KG1 (cell line): ENCODE measurements at regions not wholly inside any gene's neighbourhood (a gene's known extent, or its start where the extent isn't known, plus 50 kb on each side); places are given as distances from the start of the nearest gene placed in this dataset.
"Not testable (repeated sequence)": the region's sequence is repeated elsewhere in the genome, so short reads cannot be mapped to it uniquely, and the experiment has no call there.

Experiments used
- DNase-seq: peaks from one replicate; lab custom pipeline; 2025; lab: John Stamatoyannopoulos, UW

- DNase-seq = no peak
Observed at GRCh38 chr2:7525746-7526145, 608.5 kb downstream of the RNF144A start.

- no peak for DNase-seq
Observed at GRCh38 chr2:7527165-7527722, 610.0 kb downstream of the RNF144A start.

GRCh38 chr2:7530001-7530400, 612.8 kb downstream of the RNF144A start:
- no peak for DNase-seq

DNA sequence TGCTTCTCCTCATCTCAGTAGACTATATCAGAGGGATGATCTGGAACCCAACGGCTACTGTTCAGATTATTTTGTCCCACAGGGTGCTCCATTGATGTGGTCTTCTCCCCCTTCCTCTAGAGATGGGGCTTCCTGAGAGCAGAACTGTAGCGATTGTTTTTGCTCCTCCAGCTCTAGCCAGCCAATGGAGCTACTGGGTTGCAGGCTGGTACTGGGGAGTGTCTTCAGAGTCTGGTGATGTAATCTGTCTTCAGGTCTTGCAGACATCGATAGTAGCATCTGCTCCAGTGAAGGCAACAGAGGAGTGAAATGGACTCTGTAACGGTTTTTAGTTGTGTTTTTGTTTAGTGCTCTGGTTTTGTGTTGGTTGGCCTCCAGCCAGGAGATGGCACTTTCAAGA, 621.9 kb downstream of the RNF144A start:
- no peak for DNase-seq

- DNase-seq = no peak
Observed at GRCh38 chr2:7539760-7540159, 622.5 kb downstream of the RNF144A start.

- DNase-seq = no peak
Observed at GRCh38 chr2:7552825-7553570, 635.8 kb downstream of the RNF144A start.

DNA sequence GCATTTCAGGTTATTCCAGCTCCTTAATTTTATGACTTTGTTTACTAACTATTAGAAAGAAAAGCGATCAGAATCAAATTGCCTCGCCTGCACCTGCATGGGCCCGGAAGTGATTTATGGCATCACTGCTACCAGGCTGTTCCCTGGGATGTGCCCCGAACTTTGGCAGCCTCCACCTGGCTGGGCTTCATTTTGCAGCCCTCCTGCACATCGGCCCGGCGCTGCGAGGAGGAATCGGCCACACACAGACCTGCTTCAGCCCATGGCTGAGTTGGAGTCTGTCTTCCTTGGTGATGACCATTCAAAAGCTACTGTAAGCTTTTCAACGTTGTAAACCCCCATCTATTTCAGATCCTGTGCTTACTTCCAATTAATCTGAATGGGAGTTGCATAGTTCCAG, 638.0 kb downstream of the RNF144A start:
- no peak for DNase-seq

DNA sequence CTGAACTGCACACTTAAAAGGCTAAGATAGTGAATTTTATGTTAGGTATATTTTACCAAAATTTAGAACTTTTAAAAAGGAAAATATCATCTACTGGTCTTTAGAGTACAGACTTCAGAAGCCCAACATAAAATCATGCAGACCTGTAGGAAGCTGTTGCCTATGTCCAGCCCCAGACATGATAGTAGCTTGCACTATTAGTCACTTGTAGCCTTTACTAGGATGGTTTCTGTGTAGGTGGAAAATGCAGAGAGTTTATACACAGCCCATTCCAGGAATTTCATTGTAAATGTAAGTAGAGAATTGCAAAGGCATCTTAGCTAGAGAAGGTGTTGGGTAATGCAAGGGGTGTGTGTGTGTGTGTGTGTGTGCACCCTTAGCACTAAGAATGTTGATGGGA, 640.2 kb downstream of the RNF144A start:
- DNase-seq = no peak

DNA sequence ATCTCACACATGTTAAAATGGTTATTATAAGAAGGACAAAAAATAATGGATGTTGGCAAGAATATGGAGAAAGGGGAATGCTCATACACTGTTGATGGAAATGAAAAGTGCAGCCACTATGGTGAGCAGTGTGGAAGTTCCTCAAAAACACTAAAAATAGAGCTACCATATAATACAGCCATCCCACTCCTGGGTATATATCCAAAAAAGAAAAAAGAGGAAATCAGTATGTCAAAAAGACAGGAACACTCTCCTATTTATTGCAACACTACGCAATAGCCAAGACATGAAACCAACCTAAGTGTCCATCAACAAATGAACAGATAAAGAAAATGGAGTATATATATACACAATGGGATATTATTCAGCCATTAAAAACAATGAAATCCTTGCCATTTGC, 642.6 kb downstream of the RNF144A start:
- DNase-seq = no peak

GRCh38 chr2:7566382-7566881, 649.2 kb downstream of the RNF144A start:
- DNase-seq = no peak

- not testable (repeated sequence) for DNase-seq
Observed at GRCh38 chr2:7567116-7567515, 649.9 kb downstream of the RNF144A start.

DNA sequence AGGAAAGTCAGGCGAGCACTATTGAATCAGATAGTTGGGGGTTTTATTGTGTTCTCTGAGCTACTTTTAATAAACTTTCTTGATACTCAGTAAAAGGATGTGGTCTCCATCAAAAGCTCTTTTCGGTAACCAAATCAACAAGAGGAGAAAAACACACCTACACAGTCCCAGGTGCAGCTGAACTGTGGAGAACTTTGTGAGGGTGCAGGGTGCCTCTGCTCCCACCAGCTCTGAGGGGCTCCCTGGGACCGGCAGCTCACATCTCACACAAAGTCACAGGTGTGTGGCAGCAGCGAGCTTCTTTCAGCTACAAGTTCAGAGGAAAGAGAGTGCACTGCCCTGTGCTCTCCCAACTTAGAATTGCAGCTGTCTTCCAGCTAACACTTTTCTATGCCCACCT, 650.4 kb downstream of the RNF144A start:
- no peak for DNase-seq

GRCh38 chr2:7570247-7570646, 653.0 kb downstream of the RNF144A start:
- DNase-seq = no peak

DNA sequence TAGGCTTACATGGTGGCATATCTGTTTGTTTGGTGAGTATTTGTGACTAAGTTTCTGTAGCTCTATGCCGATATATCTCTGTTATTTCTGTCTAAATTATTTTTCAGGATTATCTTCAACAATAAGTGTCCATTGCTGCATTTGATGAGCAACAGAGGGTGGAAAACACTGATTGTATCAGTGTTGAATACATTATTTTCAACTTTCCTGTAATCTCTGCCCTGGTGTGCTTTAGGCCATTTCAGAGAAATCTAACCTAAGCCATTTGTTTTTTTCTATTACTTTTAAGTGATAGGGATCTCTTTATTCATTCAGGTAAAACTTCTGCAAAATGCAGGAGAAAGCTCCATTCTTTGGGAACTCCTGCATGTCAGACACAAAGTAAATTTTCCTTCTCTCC, 654.5 kb downstream of the RNF144A start:
- no peak for DNase-seq

DNA sequence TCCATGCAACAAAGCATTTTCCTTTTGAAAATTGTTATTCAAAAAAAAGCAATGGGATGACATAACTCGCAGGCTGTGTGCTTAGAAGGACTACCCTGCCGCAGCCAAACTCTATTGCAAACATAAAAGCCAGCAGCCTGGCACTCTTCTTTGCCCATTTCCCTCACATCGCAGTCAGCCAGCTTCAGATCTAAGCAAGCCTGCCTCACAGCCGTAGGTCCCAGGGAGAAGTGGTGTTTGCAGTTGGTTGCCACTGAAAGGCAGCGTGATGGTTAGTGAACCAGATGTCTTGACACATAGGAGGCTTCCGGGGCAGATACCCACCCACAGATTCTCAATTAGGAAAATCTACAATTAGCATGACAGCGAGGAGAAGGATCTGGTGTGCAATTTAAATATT, 655.2 kb downstream of the RNF144A start:
- no peak for DNase-seq

DNA sequence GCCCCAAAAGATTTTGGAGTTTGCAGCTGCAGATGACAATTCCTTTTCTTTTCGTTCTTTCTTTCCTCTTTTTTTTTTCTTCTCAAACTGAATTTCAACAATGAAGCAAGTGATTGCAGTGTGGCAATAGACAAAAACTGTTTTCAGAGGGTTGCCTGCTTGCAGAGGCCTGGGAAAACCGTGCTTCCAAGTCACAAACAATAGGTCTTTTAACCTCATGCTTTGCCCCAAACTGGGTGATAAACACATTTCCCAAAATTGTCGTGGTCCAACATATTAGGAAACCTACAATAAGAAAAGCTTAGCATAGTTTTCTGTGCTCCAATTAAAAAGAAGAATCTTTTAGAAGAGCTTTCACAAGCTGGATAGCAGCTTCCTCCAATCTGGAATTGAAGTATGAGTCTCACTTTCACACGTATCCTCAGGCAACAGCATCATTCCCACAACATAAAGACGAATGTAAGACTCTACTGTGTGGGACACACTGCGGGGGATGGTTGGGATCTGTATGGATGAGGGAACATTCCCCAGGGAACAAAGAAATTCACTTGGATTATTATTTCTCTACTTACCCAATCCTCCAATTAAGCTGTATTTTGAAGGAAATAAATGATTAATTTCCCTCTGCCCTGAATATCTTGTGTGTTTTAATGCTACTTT, 656.1 kb downstream of the RNF144A start:
- DNase-seq = no peak

DNA sequence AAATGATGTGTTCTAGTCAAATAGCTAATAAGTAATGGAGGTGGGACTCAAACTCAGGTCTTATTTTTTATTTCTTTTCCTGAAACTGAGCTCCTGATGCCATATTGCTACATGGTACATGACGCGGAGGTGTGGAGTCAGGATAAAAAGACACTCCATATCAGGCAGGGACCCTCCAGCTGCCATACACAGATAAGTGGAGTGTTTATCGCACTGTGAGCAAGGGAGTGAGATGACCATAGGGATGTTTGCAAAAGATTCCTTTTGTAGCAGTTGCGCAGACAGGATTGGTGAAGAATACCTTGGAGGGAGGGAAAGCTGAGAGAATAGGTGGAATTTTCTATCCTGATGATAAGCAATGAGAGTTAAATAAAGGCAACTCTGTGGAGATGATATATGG, 657.2 kb downstream of the RNF144A start:
- no peak for DNase-seq

DNA sequence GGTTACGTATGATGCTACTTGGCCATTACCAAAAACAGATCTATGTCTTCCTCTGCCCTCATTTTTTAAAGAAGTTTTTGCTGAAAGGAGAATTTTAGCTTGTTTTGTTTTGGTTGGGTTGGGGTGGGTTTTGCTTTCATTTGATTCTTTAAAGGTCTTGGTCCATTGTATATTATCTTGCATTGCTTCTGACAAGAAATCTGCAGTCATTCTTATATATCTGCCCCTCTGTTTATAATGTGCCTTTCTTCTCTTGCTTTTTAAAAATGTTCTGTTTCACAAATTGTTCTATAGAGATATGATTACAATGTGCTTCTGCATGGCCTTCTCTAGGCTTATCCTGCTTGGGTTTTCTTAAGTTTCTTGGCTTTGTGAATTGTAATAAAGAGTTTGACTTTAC, 660.6 kb downstream of the RNF144A start:
- DNase-seq = no peak

GRCh38 chr2:7584017-7584416, 666.8 kb downstream of the RNF144A start:
- no peak for DNase-seq

DNA sequence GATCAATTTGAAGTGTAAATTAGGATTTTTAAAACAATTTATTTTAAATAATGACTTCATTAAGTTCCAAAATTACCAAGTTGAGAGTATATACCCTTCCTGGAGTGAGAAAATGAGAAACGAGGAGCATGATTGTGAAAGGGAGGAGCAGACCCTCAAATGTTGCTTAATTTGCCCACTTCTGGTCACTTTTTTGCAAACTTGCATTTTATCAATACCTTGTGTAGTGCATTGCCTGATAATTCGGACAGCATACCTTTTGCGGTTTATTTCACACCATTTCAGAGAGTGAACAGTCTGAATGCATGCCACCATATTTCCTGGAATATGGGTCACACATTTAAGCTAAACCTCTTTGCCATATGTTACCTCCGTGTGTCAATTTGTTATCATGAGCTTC, 669.7 kb downstream of the RNF144A start:
- DNase-seq = no peak

DNA sequence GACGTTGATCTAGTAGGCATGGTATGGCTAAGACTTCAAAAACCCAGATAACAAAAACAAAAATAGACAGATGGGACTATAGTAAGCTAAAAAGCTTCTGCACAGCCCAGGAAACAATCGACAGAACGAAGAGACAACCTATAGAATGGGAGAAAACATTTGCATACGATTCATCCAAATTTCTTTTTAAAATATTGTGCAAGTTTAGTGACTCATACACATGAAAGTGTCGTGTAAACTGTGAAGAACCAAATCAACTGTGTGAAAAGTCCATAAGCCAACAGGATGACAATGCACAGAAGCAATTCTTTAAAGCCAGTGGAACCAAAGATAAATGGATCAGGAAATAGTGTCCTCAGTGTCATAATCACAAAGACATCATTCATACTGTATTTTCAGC, 671.1 kb downstream of the RNF144A start:
- DNase-seq = no peak

GRCh38 chr2:7592618-7593140, 675.5 kb downstream of the RNF144A start:
- DNase-seq = no peak

GRCh38 chr2:7593360-7593759, 676.1 kb downstream of the RNF144A start:
- DNase-seq = no peak
